Activated CD8-positive, alpha-beta memory T cell treated with anti-CD3 and anti-CD28 coated beads, Interleukin-2, amount 50 U/mL, for 24 hours (primary cell): ENCODE measurements at regions not wholly inside any gene's neighbourhood (a gene's known extent, or its start where the extent isn't known, plus 50 kb on each side); places are given as distances from the start of the nearest gene placed in this dataset.

Experiments
- DNase-seq: peaks from one replicate; pipeline ENCODE4 v3.0.0-alpha.2; 2020; ENCODE audit errors: extremely low read depth

- no peak for DNase-seq
Observed at GRCh38 chr6:156650896-156651390, 126.2 kb upstream of the ARID1B start.

GRCh38 chr6:156648616-156649015 lies 128.6 kb upstream of the ARID1B start:
- no peak for DNase-seq

DNA sequence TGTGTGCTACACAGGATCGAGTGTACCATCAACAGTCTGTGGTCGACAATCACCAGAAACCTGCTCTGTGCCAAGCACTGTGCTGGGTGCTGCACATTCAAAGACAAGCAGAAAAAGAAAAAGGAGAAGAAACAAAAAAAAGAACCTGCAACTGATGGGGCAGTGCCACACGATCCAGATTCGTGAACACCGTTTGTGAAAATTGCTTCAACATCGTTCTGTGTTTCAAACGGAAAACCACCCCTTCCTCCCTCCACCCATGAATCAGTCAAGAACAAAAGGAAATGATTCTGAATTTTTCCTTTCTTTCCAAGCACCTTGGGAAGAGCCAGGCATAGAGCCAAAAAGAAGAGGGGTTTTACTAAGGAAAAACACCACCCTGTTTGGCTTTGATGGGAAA lies 129.2 kb upstream of the ARID1B start:
- no peak for DNase-seq

- DNase-seq = no peak
Observed at GRCh38 chr6:156647140-156647784, 129.9 kb upstream of the ARID1B start.

- no peak for DNase-seq
Observed at GRCh38 chr6:156646496-156646895, 130.7 kb upstream of the ARID1B start.

- no peak for DNase-seq
Observed at GRCh38 chr6:156645097-156645496, 132.1 kb upstream of the ARID1B start.

GRCh38 chr6:156639009-156639721 lies 138.0 kb upstream of the ARID1B start:
- no peak for DNase-seq

GRCh38 chr6:156638581-156638980 lies 138.6 kb upstream of the ARID1B start:
- no peak for DNase-seq

DNA sequence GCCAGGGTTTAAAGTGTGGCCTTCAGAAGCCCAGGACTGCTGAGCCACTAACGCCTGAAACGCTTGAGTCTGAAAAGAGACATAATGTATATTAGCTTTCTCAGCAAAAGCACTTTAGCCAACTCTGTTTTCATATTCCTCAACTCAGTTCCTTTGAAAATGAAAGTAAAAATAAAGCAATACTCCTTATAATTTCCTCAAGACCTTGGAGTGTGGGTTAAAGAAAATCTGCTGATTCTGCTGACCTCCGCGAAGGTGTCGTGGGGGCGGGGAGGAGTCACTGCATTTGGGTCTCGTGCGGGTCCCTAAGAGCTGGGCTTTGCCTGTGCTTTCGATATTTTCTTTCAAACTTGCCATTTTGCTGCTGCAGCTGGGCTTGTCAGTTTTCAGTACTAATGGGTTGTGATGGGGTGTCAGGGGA lies 142.2 kb upstream of the ARID1B start:
- DNase-seq = no peak

DNA sequence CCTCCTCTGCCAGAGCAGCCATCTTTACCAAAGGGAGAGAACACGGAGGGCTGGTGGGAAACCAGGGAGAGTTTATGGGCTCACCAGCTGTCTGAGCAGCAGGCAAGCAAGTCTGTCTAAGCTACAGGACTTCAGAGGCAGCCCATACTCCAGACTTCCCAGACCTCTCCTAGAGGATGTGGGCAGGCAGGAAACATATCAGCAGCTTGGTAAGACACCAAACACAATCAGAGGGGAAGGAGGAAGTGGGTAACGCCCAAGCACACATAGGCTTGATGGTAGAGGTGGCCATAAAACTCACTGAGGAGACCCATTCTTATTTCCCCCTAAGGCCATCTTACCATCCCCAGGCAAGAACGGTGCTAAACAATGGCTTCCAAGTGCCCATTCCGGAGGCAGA lies 143.1 kb upstream of the ARID1B start:
- no peak for DNase-seq

DNA sequence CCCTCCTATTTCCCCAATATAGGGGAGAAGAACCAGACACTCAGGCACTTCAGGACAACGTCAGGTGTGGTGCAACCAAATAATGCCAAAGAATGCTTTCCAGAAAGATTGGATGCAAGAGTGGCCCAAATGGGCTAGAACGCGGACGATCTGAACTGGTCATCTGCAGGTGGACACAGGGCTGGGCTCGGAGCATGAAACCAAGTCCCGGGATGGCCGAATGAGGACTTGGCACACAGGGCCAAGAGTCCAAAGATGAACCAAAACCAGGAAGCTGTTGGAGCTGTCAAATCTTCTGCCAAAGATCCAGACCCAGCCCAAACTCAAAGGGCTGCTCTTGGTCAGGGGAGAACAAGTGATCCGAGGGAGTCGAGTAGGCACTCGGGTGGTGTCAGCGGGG lies 143.9 kb upstream of the ARID1B start:
- DNase-seq = no peak

GRCh38 chr6:156630613-156631302 lies 146.4 kb upstream of the ARID1B start:
- DNase-seq = no peak

GRCh38 chr6:156628805-156629204 lies 148.4 kb upstream of the ARID1B start:
- no peak for DNase-seq

- DNase-seq = no peak
Observed at GRCh38 chr6:156627524-156627923, 149.7 kb upstream of the ARID1B start.

DNA sequence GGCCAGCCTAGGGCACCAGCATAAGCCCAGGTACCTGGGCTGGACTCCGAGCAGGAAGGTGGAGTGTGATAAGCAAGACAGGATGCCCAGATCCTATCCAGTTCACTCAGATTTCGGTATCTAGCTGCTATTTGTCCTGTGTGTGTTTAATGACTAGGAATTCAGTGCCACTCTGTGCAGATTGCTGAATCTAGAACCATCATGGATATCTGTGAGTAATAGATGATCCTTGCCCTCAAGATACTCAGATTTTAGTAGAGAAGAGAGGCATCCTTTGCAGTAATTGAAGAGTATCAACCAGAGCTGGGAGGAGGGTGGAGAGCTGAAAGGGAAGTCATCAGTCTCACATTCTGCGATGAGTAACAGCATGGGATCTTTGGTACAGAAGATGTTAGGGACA lies 155.0 kb upstream of the ARID1B start:
- no peak for DNase-seq

GRCh38 chr6:156620331-156620730 lies 156.8 kb upstream of the ARID1B start:
- no peak for DNase-seq

DNA sequence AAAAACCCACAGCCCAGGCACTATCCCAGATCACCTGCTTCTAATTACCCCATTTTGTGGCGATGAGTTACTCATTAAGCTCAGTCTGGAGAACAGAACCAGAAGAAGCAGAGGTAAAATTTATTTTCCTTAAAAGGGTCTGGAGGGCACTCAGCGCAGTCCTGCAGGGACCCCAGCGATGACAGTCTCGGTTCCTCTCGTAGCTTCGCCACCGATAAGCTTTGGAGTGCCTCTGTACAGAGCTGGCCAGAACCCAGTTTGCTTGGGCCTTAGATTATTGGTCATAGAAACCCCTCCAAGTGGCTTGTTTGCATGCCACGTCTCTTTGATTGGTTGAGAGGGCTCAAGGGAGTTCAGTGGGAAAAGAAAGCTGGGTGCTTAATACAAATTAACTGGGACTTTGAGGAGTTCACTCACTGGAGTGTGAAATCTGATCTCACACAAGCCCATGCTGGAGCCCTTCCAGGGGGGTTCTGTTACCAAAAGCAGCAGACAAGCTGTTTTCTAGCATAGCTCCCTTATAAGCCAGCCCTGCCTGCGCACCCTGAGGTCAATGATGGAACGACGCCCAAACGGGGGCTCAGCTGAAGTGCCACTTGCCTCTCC lies 158.5 kb upstream of the ARID1B start:
- no peak for DNase-seq

DNA sequence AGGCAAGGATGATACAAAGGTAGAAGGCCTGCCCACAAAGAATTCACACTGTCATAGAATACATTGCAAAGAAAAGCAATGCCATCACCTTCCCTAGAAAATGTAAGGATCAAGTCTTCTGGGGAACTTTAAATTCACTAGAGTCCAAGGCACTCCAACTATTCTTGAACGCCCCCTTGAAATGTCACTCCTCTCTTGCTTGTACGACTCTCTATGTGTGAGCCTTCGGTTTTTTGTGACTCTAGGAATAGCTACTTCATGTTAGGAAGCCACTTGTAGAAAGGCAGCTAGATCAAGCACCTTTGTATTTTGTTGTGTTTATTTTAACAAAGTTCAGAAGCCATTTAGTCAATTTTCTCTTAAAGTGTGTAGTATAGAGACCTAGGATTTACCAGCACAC lies 159.2 kb upstream of the ARID1B start:
- no peak for DNase-seq

GRCh38 chr6:156617376-156617775 lies 159.8 kb upstream of the ARID1B start:
- no peak for DNase-seq

- DNase-seq = no peak
Observed at GRCh38 chr6:156616495-156616894, 160.7 kb upstream of the ARID1B start.

- no peak for DNase-seq
Observed at GRCh38 chr6:156613996-156614395, 163.2 kb upstream of the ARID1B start.

- no peak for DNase-seq
Observed at GRCh38 chr6:156612361-156612760, 164.8 kb upstream of the ARID1B start.

DNA sequence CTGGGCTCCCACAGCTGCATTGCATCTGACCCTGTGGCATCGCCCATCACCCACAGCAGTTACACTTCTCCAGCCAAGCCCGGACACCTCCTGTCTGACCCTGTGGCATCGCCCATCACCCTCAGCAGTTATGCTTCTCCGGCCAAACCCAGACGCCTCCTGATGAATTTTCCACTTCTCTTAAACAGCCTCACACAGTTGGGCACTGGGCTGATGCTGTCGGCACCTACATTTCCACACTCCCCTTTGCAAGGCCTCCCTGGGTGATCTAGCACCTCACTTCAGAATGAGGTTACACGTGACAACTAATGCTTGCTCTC lies 175.2 kb upstream of the ARID1B start:
- no peak for DNase-seq
